Testis (tissue), 2 donors: ENCODE measurements at regions not wholly inside any gene's neighbourhood (a gene's known extent, or its start where the extent isn't known, plus 50 kb on each side); places are given as distances from the start of the nearest gene placed in this dataset.

ENCODE experiments used
- DNase-seq: peaks from one replicate; pipeline ENCODE4 v3.0.0-alpha.2; 2019
- H3K27ac ChIP-seq, 2 donors: fragments of 200-600 bp; sonication (generic); one replicate each; pipeline ENCODE4 v1.5.1; 2019
- H3K27me3 ChIP-seq: fragments of 200-600 bp; sonication (generic); one replicate; pipeline ENCODE4 v1.5.1; 2019
- H3K36me3 ChIP-seq: fragments of 200-600 bp; sonication (generic); one replicate; pipeline ENCODE4 v1.5.1; 2017; ENCODE audit warnings: low read depth; ENCODE audit errors: missing control alignments
- H3K4me1 ChIP-seq: fragments of 200-600 bp; sonication (generic); one replicate; pipeline ENCODE4 v1.5.1; 2019
- H3K4me3 ChIP-seq, 2 donors: fragments of 200-600 bp; sonication (generic); one replicate each; pipeline ENCODE4 v1.5.1; 2017 to 2019
- H3K9me3 ChIP-seq: fragments of 200-600 bp; sonication (generic); one replicate; pipeline ENCODE4 v1.5.1; 2017
- POLR2A ChIP-seq: fragments of 450-650 bp; IDR thresholded peaks from one replicate; pipeline ENCODE4 v1.6.1; 2017; ENCODE audit warnings: antibody characterized with exemption, mild to moderate bottlenecking, moderate library complexity
- WGBS, 2 donors: methylation state at CpG; one replicate each; pipeline ENCODE4 v1.1.5; 2018; 5-methylcytosine and 5-hydroxymethylcytosine counted together
- intact Hi-C: fragments of 100-400 bp; cut with DNase I; formaldehyde crosslinking; loops from one replicate; pipeline ENCODE4 v1.15.1; 2023; ENCODE audit warnings: low total_unique reads
- TF ChIP-seq, protein P1 (sequence below), 3 experiments: fragments of 450-650 bp in 2 of 3; fragments of 200-600 bp in 1 of 3; sonication (generic) in 1 of 3; IDR thresholded peaks; one replicate each; pipeline ENCODE4 v1.5.1; 2016 to 2019; ENCODE audit warnings: antibody characterized with exemption in 3 of 3, mild to moderate bottlenecking in 2 of 3, moderate library complexity in 1 of 3

- no peak overlapping the region for H3K27ac ChIP-seq
- 89 to 91% methylated on average over 4 of the region's 4 CpGs for WGBS, 2 donors
- H3K4me3 ChIP-seq = no peak overlapping the region
- H3K9me3 ChIP-seq = no peaks in the 10 kb centered on the region
- DNase-seq = no peak
- TF ChIP-seq, protein P1, sequence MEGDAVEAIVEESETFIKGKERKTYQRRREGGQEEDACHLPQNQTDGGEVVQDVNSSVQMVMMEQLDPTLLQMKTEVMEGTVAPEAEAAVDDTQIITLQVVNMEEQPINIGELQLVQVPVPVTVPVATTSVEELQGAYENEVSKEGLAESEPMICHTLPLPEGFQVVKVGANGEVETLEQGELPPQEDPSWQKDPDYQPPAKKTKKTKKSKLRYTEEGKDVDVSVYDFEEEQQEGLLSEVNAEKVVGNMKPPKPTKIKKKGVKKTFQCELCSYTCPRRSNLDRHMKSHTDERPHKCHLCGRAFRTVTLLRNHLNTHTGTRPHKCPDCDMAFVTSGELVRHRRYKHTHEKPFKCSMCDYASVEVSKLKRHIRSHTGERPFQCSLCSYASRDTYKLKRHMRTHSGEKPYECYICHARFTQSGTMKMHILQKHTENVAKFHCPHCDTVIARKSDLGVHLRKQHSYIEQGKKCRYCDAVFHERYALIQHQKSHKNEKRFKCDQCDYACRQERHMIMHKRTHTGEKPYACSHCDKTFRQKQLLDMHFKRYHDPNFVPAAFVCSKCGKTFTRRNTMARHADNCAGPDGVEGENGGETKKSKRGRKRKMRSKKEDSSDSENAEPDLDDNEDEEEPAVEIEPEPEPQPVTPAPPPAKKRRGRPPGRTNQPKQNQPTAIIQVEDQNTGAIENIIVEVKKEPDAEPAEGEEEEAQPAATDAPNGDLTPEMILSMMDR (IDR thresholded peaks at IDR 0.05) = no peak
- TF ChIP-seq POLR2A = no peak
- no peaks in the 10 kb centered on the region for H3K27me3 ChIP-seq
- H3K4me1 ChIP-seq = no peaks in the 10 kb centered on the region
- H3K36me3 ChIP-seq = no peaks in the 10 kb centered on the region
- intact Hi-C loops = no loop called here
Observed at GRCh38 chr17:71158437-71158836, 962.4 kb upstream of the SOX9 start.

DNA sequence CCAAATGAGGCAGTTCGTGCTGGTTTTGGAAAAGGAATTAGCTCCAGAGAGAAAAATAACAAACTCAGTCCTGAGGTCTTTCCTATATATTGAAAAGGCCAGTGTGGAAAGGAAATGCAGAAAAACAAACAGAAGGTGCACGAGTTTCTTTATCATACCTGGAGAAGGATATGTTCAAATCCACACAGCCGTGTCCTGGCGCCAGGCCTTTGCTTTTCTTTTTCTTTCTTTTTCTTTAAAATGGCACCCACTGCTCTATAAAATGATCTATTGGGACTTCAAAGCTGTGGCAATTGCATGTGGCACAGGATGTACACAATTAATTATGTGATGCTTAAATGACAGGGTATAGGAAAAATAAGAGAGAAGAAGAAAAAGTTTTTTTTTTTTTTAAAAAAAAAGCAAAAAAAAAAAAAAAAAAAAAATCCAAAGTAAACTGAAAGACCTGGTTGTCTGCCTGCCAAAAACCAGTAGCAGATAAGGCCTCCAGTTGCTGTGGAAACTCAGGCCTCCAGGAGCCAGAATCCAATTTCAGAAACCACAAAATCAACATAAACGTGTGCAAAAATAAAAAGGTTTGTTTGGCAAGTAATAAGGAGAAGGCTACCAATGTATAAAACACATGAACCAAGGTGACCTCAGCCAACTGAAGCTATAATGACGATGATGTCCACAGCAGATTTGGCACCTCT is 957.6 kb upstream of the SOX9 start:
- 61 to 68% methylated on average over 6 of the region's 6 CpGs for WGBS, 2 donors

GRCh38 chr17:71163813-71164122 is 957.1 kb upstream of the SOX9 start:
- no peak for DNase-seq
- H3K4me1 ChIP-seq = no peaks in the 10 kb centered on the region

More for the DNA sequence above, 957.6 kb upstream of the SOX9 start:
- H3K27me3 ChIP-seq = no peaks in the 10 kb centered on the region
- TF ChIP-seq, protein P1 (IDR thresholded peaks at IDR 0.05) = no peak
- no peak for TF ChIP-seq POLR2A
- no peaks in the 10 kb centered on the region for H3K9me3 ChIP-seq
- intact Hi-C loops = no loop called here
- H3K27ac ChIP-seq = no peak overlapping the region
- DNase-seq = peak; percentile 25
- H3K4me1 ChIP-seq = no peaks in the 10 kb centered on the region
- H3K36me3 ChIP-seq = no peaks in the 10 kb centered on the region
- H3K4me3 ChIP-seq = no peak overlapping the region

GRCh38 chr17:71164561-71164960 is 956.3 kb upstream of the SOX9 start:
- Histone ChIP-seq H3K36me3 (no peaks in the 10 kb centered on the region), H3K27me3 (no peaks in the 10 kb centered on the region), H3K4me3 (no peak overlapping the region), H3K4me1 (no peaks in the 10 kb centered on the region), H3K27ac (no peak overlapping the region), H3K9me3 (no peaks in the 10 kb centered on the region)
- intact Hi-C loops = no loop called here
- no peak for TF ChIP-seq POLR2A
- TF ChIP-seq, protein P1 (IDR thresholded peaks at IDR 0.05) = no peak
- 79 to 82% methylated on average over 3 of the region's 3 CpGs for WGBS, 2 donors
- DNase-seq = no peak

More at GRCh38 chr17:71163813-71164122, 957.1 kb upstream of the SOX9 start:
- TF ChIP-seq, protein P1 (IDR thresholded peaks at IDR 0.05) = no peak
- no peak for TF ChIP-seq POLR2A
- Histone ChIP-seq H3K4me3 (no peak overlapping the region), H3K36me3 (no peaks in the 10 kb centered on the region), H3K9me3 (no peaks in the 10 kb centered on the region), H3K27ac (no peak overlapping the region), H3K27me3 (no peaks in the 10 kb centered on the region)
- intact Hi-C loops = no loop called here
- 57 to 62% methylated on average over 8 of the region's 8 CpGs for WGBS, 2 donors

- Histone ChIP-seq H3K27me3 (no peaks in the 10 kb centered on the region), H3K4me1 (no peaks in the 10 kb centered on the region), H3K36me3 (no peaks in the 10 kb centered on the region), H3K9me3 (no peaks in the 10 kb centered on the region), H3K27ac (no peak overlapping the region), H3K4me3 (no peak overlapping the region)
- TF ChIP-seq POLR2A = no peak
- TF ChIP-seq, protein P1 (IDR thresholded peaks at IDR 0.05) = no peak
- intact Hi-C loops = no loop called here
- no peak for DNase-seq
- WGBS, 2 donors = 52 to 56% methylated on average over 2 of the region's 2 CpGs
Observed at GRCh38 chr17:71166311-71166710, 954.5 kb upstream of the SOX9 start.
